Naive B cell (primary cell): ENCODE measurements at regions not wholly inside any gene's neighbourhood (a gene's known extent, or its start where the extent isn't known, plus 50 kb on each side); places are given as distances from the start of the nearest gene placed in this dataset.
"Not testable (repeated sequence)": the region's sequence is repeated elsewhere in the genome, so short reads cannot be mapped to it uniquely, and the experiment has no call there.

Experiments
- ATAC-seq, 2 donors: fragments of 150-1000 bp; cut with Tn5 transposase; 2 replicates each; pipeline ENCODE4 v1.10.0; 2021; ENCODE audit warnings: low read depth in 2 of 2, mild to moderate bottlenecking in 2 of 2, moderate library complexity in 2 of 2
- DNase-seq: peaks from one replicate; pipeline ENCODE4 v3.0.0; 2022
- H3K27ac Mint-ChIP-seq, 6 donors: one replicate each; pipeline ENCODE4 v1.8.0; 2020 to 2022; ENCODE audit warnings: mild to moderate bottlenecking in 6 of 6, mixed read lengths in 6 of 6, moderate library complexity in 5 of 6, inconsistent platforms in 2 of 6
- H3K27me3 Mint-ChIP-seq, 3 donors: one replicate each; pipeline ENCODE4 v1.8.0; 2021 to 2022; ENCODE audit warnings: mixed read lengths in 3 of 3, mild to moderate bottlenecking in 1 of 3
- H3K36me3 Mint-ChIP-seq, 2 donors: one replicate each; pipeline ENCODE4 v1.8.0; 2020 to 2022; ENCODE audit warnings: mixed read lengths in 2 of 2, inconsistent platforms in 1 of 2, mild to moderate bottlenecking in 1 of 2
- H3K4me1 Mint-ChIP-seq, 3 donors: one replicate each; pipeline ENCODE4 v1.8.0; 2020 to 2022; ENCODE audit warnings: mixed read lengths in 3 of 3, inconsistent platforms in 1 of 3, mild to moderate bottlenecking in 1 of 3, moderate library complexity in 1 of 3
- H3K4me3 Mint-ChIP-seq, 8 donors: one replicate each; pipeline ENCODE4 v1.8.0; 2020 to 2022; ENCODE audit warnings: mild to moderate bottlenecking in 8 of 8, mixed read lengths in 8 of 8, moderate library complexity in 8 of 8, inconsistent platforms in 2 of 8
- H3K9me3 Mint-ChIP-seq, 7 donors: one replicate each; pipeline ENCODE4 v1.8.0; 2020 to 2022; ENCODE audit warnings: mixed read lengths in 7 of 7, mild to moderate bottlenecking in 5 of 7, inconsistent platforms in 2 of 7, moderate library complexity in 1 of 7

DNA sequence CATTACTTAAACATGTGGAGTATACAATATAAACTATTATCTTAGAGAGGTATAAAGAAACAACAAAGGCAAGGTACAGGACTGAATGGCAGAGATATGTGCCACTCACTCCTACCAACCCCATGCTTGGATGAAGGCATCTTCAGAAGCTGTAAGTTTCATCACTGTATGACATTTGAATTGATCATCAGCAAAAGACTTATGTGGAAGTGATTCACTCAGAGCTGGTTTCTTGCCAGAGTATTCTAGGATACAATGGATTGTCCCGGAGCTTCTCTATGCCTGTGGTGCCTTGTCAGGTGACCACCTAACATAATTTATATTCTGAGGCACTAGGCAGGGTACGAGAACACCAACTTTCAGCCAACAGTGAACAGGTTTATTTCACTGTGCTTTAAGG, 392.2 kb downstream of the PPP1R2C start:
- DNase-seq, result no peak
- no peak overlapping the region for H3K27ac Mint-ChIP-seq
- peaks cover 0 to 4% (median 0%) of the 10 kb centered on the region in 7 donors for H3K9me3 Mint-ChIP-seq
- peaks cover 0 to 4% (median 0%) of the 10 kb centered on the region in 3 donors for H3K4me1 Mint-ChIP-seq
- no peak overlapping the region for H3K4me3 Mint-ChIP-seq
- peaks cover 0 to 32% (median 6%) of the 10 kb centered on the region in 3 donors for H3K27me3 Mint-ChIP-seq
- ATAC-seq, result no peak
- H3K36me3 Mint-ChIP-seq, result no peaks in the 10 kb centered on the region

DNA sequence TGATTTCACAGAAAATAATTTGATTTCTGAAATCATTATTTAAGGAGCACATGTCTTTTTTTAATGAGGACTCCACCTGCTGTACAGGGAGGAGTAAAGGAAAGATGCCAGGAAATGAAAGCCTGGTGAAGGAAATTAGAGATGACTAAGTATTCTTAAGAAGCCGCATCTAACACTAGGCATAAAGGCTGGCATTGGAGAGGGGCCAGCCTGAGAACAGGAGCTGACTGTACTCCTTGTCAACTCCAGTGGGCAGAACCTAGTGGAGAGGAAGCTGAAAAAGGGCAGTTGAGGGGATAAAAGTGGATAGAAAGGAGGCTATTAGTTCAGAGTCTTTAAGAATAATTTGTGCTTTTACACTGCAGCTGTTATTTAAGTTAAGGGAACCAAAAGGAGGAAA, 393.0 kb downstream of the PPP1R2C start:
- ATAC-seq (no peak), DNase-seq (no peak)
- H3K4me1 Mint-ChIP-seq, result peaks cover 0 to 4% (median 0%) of the 10 kb centered on the region in 3 donors
- H3K27ac Mint-ChIP-seq, result no peak overlapping the region
- no peak overlapping the region for H3K4me3 Mint-ChIP-seq
- H3K27me3 Mint-ChIP-seq, result peaks cover 0 to 32% (median 6%) of the 10 kb centered on the region in 3 donors
- H3K9me3 Mint-ChIP-seq, result peaks cover 0 to 4% (median under 1%) of the 10 kb centered on the region in 7 donors
- H3K36me3 Mint-ChIP-seq, result no peaks in the 10 kb centered on the region

DNA sequence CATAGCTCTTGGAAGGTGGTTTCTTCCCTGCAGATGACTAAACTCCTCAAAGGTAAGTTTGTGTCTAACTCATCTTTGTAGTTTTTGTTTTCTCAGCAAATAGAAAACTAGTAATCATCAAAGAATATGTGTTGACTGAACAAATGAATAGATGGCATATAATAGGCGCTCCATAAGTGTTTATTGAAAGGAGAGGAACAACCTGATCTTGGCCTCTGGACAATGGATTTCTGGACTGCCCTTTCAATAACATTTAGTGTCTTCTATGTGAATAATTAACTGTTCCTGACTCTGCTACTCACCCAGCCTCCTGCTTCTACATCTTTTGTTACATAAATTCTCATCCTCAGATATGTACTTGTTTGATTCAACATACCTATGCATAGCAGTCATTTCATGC, 399.1 kb downstream of the PPP1R2C start:
- peaks cover 0 to 7% (median 0%) of the 10 kb centered on the region in 3 donors for H3K27me3 Mint-ChIP-seq
- ATAC-seq (no peak), DNase-seq (no peak)
- H3K9me3 Mint-ChIP-seq, result peaks cover 0 to 5% (median 0%) of the 10 kb centered on the region in 7 donors
- no peak overlapping the region for H3K27ac Mint-ChIP-seq
- no peaks in the 10 kb centered on the region for H3K36me3 Mint-ChIP-seq
- H3K4me1 Mint-ChIP-seq, result no peaks in the 10 kb centered on the region
- H3K4me3 Mint-ChIP-seq, result no peak overlapping the region

DNA sequence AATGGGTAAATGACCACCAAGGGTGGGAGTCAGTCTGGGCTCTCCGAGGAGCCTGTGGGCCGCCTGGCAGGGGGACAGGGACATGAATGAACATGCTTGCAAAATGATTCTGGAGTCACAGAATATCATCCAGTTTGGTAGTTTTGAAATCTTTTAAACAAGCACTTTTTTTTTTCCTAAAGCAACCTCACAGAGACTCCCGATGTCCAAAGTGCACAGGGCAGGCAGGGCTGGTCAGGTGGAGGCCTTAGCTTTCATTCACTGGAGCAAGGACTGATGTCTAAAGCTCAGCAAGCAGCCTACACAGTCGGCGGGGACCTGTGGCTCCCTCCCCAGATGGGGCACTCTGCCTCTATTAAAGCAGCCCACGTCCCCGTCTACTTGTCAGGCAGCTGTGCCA, 402.9 kb downstream of the PPP1R2C start:
- Mint-ChIP-seq H3K4me3 (no peak overlapping the region), H3K27me3 (no peaks in the 10 kb centered on the region), H3K27ac (peak overlapping the region in 1 of 6 donors; percentile 78), H3K9me3 (peaks cover 0 to 5% (median 0%) of the 10 kb centered on the region in 7 donors), H3K36me3 (no peaks in the 10 kb centered on the region), H3K4me1 (no peaks in the 10 kb centered on the region)
- ATAC-seq (no peak), DNase-seq (no peak)

DNA sequence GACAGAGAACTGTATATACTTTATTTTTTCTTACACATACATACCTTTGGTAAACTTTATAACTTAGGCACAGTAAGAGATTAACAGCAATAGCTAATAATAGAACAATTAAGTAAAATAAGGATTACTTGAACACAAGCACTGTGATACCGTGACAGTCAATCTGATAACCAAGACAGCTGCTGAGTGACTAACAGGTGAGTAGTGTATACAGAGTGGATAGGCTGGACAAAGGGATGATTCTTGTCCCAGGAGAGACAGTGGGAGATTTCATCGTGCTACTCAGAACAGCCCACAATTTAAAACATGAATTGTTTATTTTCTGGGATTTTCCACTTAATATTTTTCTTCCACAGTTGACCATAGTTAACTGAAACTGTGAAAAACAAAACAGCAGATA, 411.8 kb downstream of the PPP1R2C start:
- ATAC-seq, result no peak
- no peaks in the 10 kb centered on the region for H3K27me3 Mint-ChIP-seq
- H3K4me3 Mint-ChIP-seq, result no peak overlapping the region
- H3K4me1 Mint-ChIP-seq, result no peaks in the 10 kb centered on the region
- H3K9me3 Mint-ChIP-seq, result no peaks in the 10 kb centered on the region
- H3K27ac Mint-ChIP-seq, result no peak overlapping the region
- H3K36me3 Mint-ChIP-seq, result no peaks in the 10 kb centered on the region
- DNase-seq, result no peak

DNA sequence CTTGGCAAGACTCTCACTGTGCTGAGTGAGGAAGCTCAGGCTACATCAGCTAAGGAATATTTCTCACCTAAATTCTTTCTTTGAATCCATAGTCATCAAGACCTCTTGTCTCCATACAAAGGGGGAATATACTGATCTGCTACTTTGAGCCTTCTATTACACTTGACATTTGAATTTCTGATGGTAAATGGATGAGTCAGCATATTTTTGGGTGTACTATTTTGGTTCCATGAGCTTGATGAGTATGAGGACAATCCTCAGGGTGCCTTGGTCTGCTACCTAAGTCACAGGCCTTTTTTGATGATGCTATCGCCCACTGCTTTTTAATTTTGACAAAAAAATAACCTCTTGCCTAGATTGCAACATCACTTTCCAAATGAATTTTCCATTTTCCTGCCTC, 415.7 kb downstream of the PPP1R2C start:
- no peak overlapping the region for H3K4me3 Mint-ChIP-seq
- peak overlapping the region in 1 of 6 donors; percentile 8 for H3K27ac Mint-ChIP-seq
- no peaks in the 10 kb centered on the region for H3K9me3 Mint-ChIP-seq
- DNase-seq (no peak), ATAC-seq (no peak)
- no peaks in the 10 kb centered on the region for H3K36me3 Mint-ChIP-seq
- H3K27me3 Mint-ChIP-seq, result no peaks in the 10 kb centered on the region
- no peaks in the 10 kb centered on the region for H3K4me1 Mint-ChIP-seq

DNA sequence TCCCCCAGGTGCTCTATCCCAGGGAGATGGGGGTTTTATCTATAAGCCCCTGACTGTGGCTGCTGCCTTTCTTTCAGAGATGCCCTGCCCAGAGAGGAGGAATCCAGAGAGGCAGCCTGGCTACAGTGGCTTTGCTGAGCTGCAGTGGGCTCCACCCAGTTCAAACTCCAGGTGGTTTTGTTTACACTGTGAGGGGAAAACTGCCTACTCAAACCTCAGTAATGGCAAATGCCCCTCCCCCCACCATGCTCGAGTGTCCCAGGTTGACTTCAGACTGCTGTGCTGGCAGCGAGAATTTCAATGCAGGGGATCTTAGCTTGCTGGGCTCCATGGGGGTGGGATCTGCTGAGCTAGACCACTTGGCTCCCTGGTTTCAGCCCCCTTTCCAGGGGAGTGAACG, 419.6 kb upstream of the CASK start:
- H3K27ac Mint-ChIP-seq, DNase-seq, H3K36me3 Mint-ChIP-seq, ATAC-seq, H3K4me3 Mint-ChIP-seq, H3K4me1 Mint-ChIP-seq: not testable (repeated sequence)
- peaks cover 0 to 17% (median 15%) of the 10 kb centered on the region in 3 donors for H3K27me3 Mint-ChIP-seq
- H3K9me3 Mint-ChIP-seq, result peaks cover 0 to 15% (median 6%) of the 10 kb centered on the region in 7 donors
